ENCODE measurements at regions not wholly inside any gene's neighbourhood (a gene's known extent, or its start where the extent isn't known, plus 50 kb on each side); places are given as distances from the start of the nearest gene placed in this dataset.

GRCh38 chr2:126304154-126304553 lies 351.8 kb upstream of the GYPC start:
- TF ChIP-seq CTCF (IDR thresholded peaks at IDR 0.05): no peak
- no peak for TF ChIP-seq ZFX (IDR thresholded peaks at IDR 0.05; ENCODE audit: borderline replicate concordance)

Measured in 22Rv1 (cell line).